ENCODE measurements at regions not wholly inside any gene's neighbourhood (a gene's known extent, or its start where the extent isn't known, plus 50 kb on each side); places are given as distances from the start of the nearest gene placed in this dataset.

- peak; percentile 82 for DNase-seq (ENCODE audit: low spot score)
- peak overlapping the region; percentile 30 for H3K27ac ChIP-seq (ENCODE audit: extremely low read length, insufficient read depth, low read length)
- no peaks in the 10 kb centered on the region for H4K20me1 ChIP-seq (ENCODE audit: insufficient read depth, low read length)
- CTCF ChIA-PET (ENCODE audit: low intra/inter-chr PET ratio, low total read pairs): no interaction called here
- peak; percentile 85 for FAIRE-seq
- H3K9me3 ChIP-seq (ENCODE audit: low read length): no peaks in the 10 kb centered on the region
- 0% methylated on average over 4 of the region's 10 CpGs for WGBS (ENCODE audit: low lambda C conversion rate)
- BruUV-seq (replicated peaks): no TSS peak
- H3K4me3 ChIP-seq (replicated peaks in 1 of 3; ENCODE audit: insufficient read depth in 1 of 3, low read depth in 2 of 3, low read length in 3 of 3): peak overlapping the region in 1 of 3 experiments; percentile 49; a peak in 2 of 6 replicates
- POLR2A ChIA-PET: interaction anchor here (1.0 to 1.1 kb wide), 2 partner anchors 104 to 135 kb away, joined by 3 to 4 read pairs; no protein-coding TSS in a partner anchor
- intact Hi-C loops (cut with micrococcal nuclease; ENCODE audit: unreplicated experiment): no loop called here
- in situ Hi-C loops (cut with HindIII; ENCODE audit: extremely low pct_ligation_motif_present, low pct_unique_long_range_greater_than_20kb): no loop called here
- H3K36me3 ChIP-seq (replicated peaks in 1 of 2; ENCODE audit: control insufficient read depth in 1 of 2, insufficient read depth in 2 of 2, low read length in 2 of 2): no peaks in the 10 kb centered on the region
- peak overlapping the region; percentile 76 for H3K4me2 ChIP-seq (ENCODE audit: low read depth, low read length)
- no peak overlapping the region for H3K9ac ChIP-seq (ENCODE audit: insufficient read depth, low read depth, low read length)
- ATAC-seq: peak; percentile 89
- H3K4me1 ChIP-seq (ENCODE audit: insufficient read depth, low read length): peaks cover 31% of the 10 kb centered on the region
- no peak overlapping the region for H2AFZ ChIP-seq (ENCODE audit: low read length)
- H3K27me3 ChIP-seq (ENCODE audit: control insufficient read depth in 1 of 2, insufficient read depth in 2 of 2, low read length in 2 of 2): no peaks in the 10 kb centered on the region
- no peaks in the 10 kb centered on the region for H3K79me2 ChIP-seq (ENCODE audit: insufficient read depth, low read length)
- TF ChIP-seq ZNF703 (CRISPR knock-in tag; IDR thresholded peaks at IDR 0.05; ENCODE audit: borderline replicate concordance): no peak
- peak; percentile 29; the same call in 1 of the 2 replicates for TF ChIP-seq RARA (CRISPR knock-in tag; IDR thresholded peaks at IDR 0.05)
- TF ChIP-seq TGIF2 (CRISPR knock-in tag; IDR thresholded peaks at IDR 0.05): 0 out of 2 replicates have a peak, but pooled peaks have one; percentile 34
- TF ChIP-seq ZFP91 (CRISPR knock-in tag; IDR thresholded peaks at IDR 0.05; ENCODE audit: borderline replicate concordance): peak; percentile 43; the same call in 1 of the 2 replicates
- TF ChIP-seq GATAD2A (CRISPR knock-in tag; IDR thresholded peaks at IDR 0.05): 0 out of 2 replicates have a peak, but pooled peaks have one; percentile 55
- TF ChIP-seq MXI1 (IDR thresholded peaks at IDR 0.05; ENCODE audit: borderline replicate concordance, low read depth, low read length): peak; percentile 43; the same call in 1 of the 3 replicates
- 0 out of 2 replicates have a peak, but pooled peaks have one; percentile 38 for TF ChIP-seq MEF2D (CRISPR knock-in tag; IDR thresholded peaks at IDR 0.05)
- TF ChIP-seq FOXK1 (CRISPR knock-in tag; IDR thresholded peaks at IDR 0.05; ENCODE audit: borderline replicate concordance, low read depth): peak; percentile 29; the same call in 1 of the 2 replicates
- TF ChIP-seq, protein P1, sequence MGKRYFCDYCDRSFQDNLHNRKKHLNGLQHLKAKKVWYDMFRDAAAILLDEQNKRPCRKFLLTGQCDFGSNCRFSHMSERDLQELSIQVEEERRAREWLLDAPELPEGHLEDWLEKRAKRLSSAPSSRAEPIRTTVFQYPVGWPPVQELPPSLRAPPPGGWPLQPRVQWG (CRISPR knock-in tag; IDR thresholded peaks at IDR 0.05; ENCODE audit: borderline replicate concordance, low read depth): no peak
- TF ChIP-seq ATF5 (CRISPR knock-in tag; IDR thresholded peaks at IDR 0.05; ENCODE audit: low read depth): no peak
- no peak for TF ChIP-seq NFE2L1 (CRISPR knock-in tag; IDR thresholded peaks at IDR 0.05; ENCODE audit: borderline replicate concordance)
- TF ChIP-seq FOSL1 (CRISPR knock-in tag; IDR thresholded peaks at IDR 0.05; ENCODE audit: borderline replicate concordance): peak; percentile 82
- TF ChIP-seq, protein P2, sequence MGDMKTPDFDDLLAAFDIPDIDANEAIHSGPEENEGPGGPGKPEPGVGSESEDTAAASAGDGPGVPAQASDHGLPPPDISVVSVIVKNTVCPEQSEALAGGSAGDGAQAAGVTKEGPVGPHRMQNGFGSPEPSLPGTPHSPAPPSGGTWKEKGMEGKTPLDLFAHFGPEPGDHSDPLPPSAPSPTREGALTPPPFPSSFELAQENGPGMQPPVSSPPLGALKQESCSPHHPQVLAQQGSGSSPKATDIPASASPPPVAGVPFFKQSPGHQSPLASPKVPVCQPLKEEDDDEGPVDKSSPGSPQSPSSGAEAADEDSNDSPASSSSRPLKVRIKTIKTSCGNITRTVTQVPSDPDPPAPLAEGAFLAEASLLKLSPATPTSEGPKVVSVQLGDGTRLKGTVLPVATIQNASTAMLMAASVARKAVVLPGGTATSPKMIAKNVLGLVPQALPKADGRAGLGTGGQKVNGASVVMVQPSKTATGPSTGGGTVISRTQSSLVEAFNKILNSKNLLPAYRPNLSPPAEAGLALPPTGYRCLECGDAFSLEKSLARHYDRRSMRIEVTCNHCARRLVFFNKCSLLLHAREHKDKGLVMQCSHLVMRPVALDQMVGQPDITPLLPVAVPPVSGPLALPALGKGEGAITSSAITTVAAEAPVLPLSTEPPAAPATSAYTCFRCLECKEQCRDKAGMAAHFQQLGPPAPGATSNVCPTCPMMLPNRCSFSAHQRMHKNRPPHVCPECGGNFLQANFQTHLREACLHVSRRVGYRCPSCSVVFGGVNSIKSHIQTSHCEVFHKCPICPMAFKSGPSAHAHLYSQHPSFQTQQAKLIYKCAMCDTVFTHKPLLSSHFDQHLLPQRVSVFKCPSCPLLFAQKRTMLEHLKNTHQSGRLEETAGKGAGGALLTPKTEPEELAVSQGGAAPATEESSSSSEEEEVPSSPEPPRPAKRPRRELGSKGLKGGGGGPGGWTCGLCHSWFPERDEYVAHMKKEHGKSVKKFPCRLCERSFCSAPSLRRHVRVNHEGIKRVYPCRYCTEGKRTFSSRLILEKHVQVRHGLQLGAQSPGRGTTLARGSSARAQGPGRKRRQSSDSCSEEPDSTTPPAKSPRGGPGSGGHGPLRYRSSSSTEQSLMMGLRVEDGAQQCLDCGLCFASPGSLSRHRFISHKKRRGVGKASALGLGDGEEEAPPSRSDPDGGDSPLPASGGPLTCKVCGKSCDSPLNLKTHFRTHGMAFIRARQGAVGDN (CRISPR knock-in tag; IDR thresholded peaks at IDR 0.05): peak; percentile 51
- no peak for TF ChIP-seq NR2F6 (IDR thresholded peaks at IDR 0.05)
- no peak for TF ChIP-seq NR2F6 (CRISPR knock-in tag; IDR thresholded peaks at IDR 0.05)
- peak; percentile 30 for TF ChIP-seq XRCC5 (optimal IDR thresholded peaks at IDR 0.05; ENCODE audit: low read length)
- peak; percentile 83 for TF ChIP-seq FOXA3 (CRISPR knock-in tag; IDR thresholded peaks at IDR 0.05)
- 0 out of 2 replicates have a peak, but pooled peaks have one; percentile 10 for TF ChIP-seq ZNF331 (CRISPR knock-in tag; IDR thresholded peaks at IDR 0.05)
Measured at GRCh38 chr11:116563028-116563711, 209.6 kb downstream of the BUD13 start.

All from HepG2 (cell line).